ENCODE measurements at regions not wholly inside any gene's neighbourhood (a gene's known extent, or its start where the extent isn't known, plus 50 kb on each side); places are given as distances from the start of the nearest gene placed in this dataset.

DNA sequence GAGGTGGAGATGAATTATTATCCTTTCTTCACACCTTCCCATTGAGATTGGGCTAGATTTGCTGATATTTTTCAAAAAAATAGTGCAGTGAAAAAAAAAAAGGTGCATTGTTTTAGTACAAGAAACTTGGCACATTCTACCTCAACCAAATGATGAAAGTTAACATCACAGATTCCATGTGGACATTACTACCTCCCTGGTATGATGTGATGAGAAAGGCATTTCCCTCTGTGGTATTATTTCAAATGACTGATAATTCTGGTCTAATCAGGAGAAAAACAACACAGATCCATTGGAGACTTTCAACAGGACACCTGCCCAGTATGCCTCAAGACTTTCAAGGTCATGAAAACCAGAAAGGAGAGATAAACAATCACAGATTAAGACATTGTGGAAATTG, 313.4 kb downstream of the BCHE start:
- TF ChIP-seq ZNF343 (CRISPR knock-in tag; IDR thresholded peaks at IDR 0.05), result no peak
- no peak for TF ChIP-seq STAG1 (CRISPR knock-in tag; IDR thresholded peaks at IDR 0.05)
